22Rv1 (cell line): ENCODE measurements at regions not wholly inside any gene's neighbourhood (a gene's known extent, or its start where the extent isn't known, plus 50 kb on each side); places are given as distances from the start of the nearest gene placed in this dataset.

Experiments
- H3K27ac ChIP-seq: fragments of 450-650 bp; 2 replicates; pipeline ENCODE4 v1.5.1; 2017
- ZFX ChIP-seq: fragments of 450-650 bp; IDR thresholded peaks from 2 replicates; pipeline ENCODE4 v1.6.1; 2017; ENCODE audit warnings: antibody characterized with exemption, borderline replicate concordance
- TF ChIP-seq, protein P1 (sequence below): fragments of 450-650 bp; IDR thresholded peaks from 2 replicates; pipeline ENCODE4 v1.5.1; 2017; ENCODE audit warnings: mild to moderate bottlenecking

DNA sequence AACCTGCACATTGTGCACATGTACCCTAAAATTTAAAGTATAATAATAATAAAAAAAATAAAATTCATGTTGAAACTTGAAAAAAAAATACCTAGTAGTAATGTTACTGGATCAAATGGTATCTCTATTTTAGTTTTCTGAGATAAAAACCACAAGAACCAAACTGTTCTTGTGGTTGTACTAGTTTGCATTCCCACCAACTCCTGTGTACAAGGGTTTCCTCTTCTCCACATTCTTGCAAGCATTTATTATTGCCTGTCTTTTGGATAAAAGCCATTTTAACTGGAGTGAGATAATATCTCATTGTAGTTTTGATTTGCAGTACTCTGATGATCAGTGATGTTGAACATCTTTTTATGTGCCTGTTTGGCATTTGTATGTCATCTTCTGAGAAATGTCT lies 177.7 kb downstream of the KIF20B start:
- H3K27ac ChIP-seq: no peak overlapping the region
- no peak for TF ChIP-seq ZFX
- TF ChIP-seq, protein P1, sequence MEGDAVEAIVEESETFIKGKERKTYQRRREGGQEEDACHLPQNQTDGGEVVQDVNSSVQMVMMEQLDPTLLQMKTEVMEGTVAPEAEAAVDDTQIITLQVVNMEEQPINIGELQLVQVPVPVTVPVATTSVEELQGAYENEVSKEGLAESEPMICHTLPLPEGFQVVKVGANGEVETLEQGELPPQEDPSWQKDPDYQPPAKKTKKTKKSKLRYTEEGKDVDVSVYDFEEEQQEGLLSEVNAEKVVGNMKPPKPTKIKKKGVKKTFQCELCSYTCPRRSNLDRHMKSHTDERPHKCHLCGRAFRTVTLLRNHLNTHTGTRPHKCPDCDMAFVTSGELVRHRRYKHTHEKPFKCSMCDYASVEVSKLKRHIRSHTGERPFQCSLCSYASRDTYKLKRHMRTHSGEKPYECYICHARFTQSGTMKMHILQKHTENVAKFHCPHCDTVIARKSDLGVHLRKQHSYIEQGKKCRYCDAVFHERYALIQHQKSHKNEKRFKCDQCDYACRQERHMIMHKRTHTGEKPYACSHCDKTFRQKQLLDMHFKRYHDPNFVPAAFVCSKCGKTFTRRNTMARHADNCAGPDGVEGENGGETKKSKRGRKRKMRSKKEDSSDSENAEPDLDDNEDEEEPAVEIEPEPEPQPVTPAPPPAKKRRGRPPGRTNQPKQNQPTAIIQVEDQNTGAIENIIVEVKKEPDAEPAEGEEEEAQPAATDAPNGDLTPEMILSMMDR: no peak

DNA sequence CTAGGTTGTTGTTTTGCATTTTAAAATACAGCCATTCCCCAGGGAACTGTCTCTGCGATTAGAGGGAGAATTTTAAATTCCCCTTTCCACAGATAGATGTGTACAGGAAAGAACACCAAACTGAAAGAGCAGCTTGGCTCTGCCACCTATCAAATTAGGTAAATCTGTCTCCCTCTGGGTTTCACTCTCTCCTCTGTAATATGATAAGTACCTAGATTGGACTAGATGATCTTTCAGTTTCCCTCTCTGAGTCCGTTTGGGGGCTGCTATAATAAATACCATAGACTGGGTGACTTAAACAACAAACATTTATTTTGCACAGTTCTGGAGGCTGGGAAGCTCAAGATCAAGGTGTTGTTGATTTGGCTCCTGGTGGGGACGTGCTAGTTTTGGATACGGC lies 186.0 kb downstream of the KIF20B start:
- H3K27ac ChIP-seq: no peak overlapping the region
- no peak for TF ChIP-seq ZFX
- TF ChIP-seq, protein P1: no peak

DNA sequence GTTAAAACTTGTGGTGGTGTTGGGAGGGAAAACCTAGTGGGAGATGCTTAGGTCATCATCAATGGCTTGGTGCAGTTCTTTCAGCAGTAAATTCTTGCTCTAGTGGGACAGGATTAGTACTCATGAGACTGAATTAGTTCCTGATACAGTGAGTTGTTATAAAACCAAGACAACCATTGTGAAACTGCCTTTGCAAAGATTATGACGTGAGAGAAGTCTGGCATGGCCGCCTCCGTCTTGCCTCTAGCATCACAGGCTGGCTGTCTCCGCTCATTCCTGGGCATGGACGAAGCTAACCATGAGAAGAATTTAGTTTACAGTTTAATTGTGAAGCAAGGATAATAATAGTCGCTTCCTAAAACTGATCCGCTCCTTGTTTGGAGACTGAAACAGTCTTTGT lies 186.4 kb downstream of the KIF20B start:
- TF ChIP-seq ZFX: no peak
- TF ChIP-seq, protein P1: no peak
- no peak overlapping the region for H3K27ac ChIP-seq

DNA sequence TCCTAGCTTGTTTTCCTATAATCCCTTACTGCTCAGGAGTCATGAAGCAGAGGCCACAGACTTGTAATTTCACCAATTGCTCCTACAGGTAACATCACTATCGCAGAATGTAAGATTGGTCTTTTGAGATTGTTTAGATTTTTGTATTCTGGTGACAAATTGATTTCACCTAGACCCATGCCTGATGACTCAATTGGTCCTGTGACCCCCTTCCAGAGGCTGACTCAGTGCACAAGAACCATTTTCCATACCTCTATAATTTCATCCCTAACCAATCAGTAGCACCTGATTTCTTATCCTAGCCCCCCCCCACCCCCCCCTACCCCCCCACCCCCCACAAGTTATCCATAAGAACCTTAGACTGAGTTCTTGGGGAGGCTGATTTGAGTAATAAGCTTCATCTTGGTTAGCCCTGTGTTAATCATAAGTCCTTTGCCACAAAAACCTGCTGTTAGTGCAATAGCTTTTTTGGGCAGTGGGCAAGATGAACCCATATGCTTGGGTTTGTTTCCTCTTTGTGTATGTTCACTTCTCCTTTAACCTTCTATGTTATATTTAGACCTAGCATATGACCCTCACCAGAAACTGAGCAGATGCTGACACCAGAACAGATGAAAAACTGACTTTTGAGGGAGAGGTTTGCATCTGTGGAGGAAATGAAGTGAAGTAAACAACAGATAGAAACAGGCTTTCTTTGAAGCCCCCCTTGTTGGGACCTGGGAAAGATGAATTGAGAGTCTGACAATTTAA lies 187.1 kb downstream of the KIF20B start:
- no peak for TF ChIP-seq ZFX
- TF ChIP-seq, protein P1: no peak
- no peak overlapping the region for H3K27ac ChIP-seq

DNA sequence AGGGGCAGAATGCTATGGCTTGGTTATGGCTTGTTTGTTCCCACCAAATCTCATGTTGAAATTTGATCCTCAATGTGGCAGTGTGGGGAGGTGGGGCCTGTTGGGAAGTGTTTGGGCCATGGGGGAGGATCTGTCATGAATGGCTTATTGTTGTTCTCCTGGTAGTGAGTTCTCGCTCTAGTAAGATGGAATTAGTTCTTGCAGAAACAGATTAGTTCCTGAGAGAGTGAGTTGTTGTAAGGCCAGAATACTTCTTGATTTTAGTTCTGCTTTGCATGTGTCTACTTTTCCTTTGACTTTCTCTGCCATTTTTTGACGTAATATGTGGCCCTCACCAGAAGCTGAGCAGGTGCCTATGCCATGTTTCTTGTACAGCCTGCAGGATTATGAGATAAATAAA lies 188.2 kb downstream of the KIF20B start:
- no peak overlapping the region for H3K27ac ChIP-seq
- TF ChIP-seq, protein P1: no peak
- no peak for TF ChIP-seq ZFX

DNA sequence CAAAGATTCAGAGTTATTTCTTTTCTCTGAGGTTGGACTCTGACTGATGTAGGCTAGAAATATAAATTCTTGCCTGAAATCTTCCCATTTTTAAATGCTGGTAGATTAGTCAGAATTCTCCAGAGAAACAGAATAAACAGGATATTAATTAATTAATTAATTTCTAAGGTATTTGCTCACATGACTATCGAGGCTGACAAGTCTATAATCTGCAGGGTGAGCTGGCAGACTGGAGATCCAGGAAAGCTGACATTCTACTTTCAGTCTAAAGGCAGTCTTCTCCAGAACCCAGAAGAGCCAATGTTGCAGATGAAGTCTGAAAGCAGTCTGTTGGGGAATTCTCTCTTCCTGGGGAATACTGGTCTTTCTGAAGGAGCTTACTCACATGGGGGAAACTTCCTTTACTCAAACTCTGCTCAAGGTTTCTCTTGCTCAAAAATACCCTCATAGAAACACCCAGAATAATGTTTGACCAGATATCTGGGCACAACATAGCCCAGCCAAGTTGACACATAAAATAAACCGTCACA lies 189.7 kb downstream of the KIF20B start:
- H3K27ac ChIP-seq: no peak overlapping the region
- TF ChIP-seq, protein P1: no peak
- TF ChIP-seq ZFX: no peak

DNA sequence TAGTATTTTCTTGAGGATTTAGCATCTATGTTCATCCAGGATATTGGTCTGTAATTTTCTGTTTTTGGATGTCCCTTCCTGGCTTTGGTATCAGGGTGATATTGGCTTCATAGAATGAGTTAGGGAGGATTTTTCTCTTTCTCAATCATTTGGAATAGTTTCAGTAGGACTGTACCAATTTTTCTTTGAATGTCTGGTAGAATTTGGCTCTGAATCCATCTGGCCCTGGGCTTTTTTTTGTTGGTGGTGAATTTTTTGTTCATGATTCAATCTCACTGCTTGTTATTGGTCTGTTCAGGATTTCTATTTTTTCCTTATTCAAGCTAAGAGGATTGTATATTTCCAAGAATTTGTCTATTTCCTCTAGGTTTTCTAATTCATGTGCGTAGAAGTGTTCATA lies 192.7 kb downstream of the KIF20B start:
- no peak overlapping the region for H3K27ac ChIP-seq
- TF ChIP-seq, protein P1: no peak
- TF ChIP-seq ZFX: no peak
